Fibroblast of lung (primary cell): ENCODE measurements at regions not wholly inside any gene's neighbourhood (a gene's known extent, or its start where the extent isn't known, plus 50 kb on each side); places are given as distances from the start of the nearest gene placed in this dataset.

ENCODE experiments used
- DNase-seq, 2 donors: peaks; one replicate each; pipeline versions ENCODE4 v3.0.0 to v3.0.0-alpha.2; 2010; ENCODE audit warnings: low read depth in 2 of 2
- H2AFZ ChIP-seq: 2 replicates; pipeline ENCODE4 v1.5.1; 2012; ENCODE audit warnings: low read length, control low read depth, inconsistent platforms
- H3K27ac ChIP-seq: 2 replicates; pipeline ENCODE4 v1.5.1; 2011; ENCODE audit warnings: low read length, control low read depth; ENCODE audit not compliant: insufficient read depth
- H3K27me3 ChIP-seq: 2 replicates; pipeline ENCODE4 v1.5.1; 2011; ENCODE audit warnings: mild to moderate bottlenecking, low read length; ENCODE audit not compliant: control insufficient read depth, insufficient read depth
- H3K36me3 ChIP-seq: 2 replicates; pipeline ENCODE4 v1.5.1; 2011; ENCODE audit warnings: low read length; ENCODE audit not compliant: control insufficient read depth, insufficient read depth
- H3K4me1 ChIP-seq: 2 replicates; pipeline ENCODE4 v1.5.1; 2011; ENCODE audit warnings: low read length; ENCODE audit not compliant: control insufficient read depth, insufficient read depth; ENCODE audit errors: extremely low read depth
- H3K4me2 ChIP-seq: 2 replicates; pipeline ENCODE4 v1.5.1; 2011; ENCODE audit warnings: low read length, control low read depth; ENCODE audit not compliant: insufficient read depth; ENCODE audit errors: extremely low read depth
- H3K4me3 ChIP-seq, 4 experiments: fragments of 200-600 bp in 1 of 4; sonication (generic) in 1 of 4; replicated peaks in 1 of 4; 2 replicates each; pipeline ENCODE4 v1.5.1; 2011 to 2016; ENCODE audit warnings: low read length in 4 of 4, low read depth in 3 of 4, mild to moderate bottlenecking in 3 of 4, control low read depth in 2 of 4, inconsistent platforms in 1 of 4, mixed read lengths in 1 of 4; ENCODE audit not compliant: insufficient read depth in 1 of 4; ENCODE audit errors: control extremely low read depth in 1 of 4
- H3K79me2 ChIP-seq: 2 replicates; pipeline ENCODE4 v1.5.1; 2012; ENCODE audit warnings: mild to moderate bottlenecking, low read length, inconsistent platforms; ENCODE audit not compliant: control insufficient read depth, insufficient read depth
- H3K9ac ChIP-seq: 2 replicates; pipeline ENCODE4 v1.5.1; 2011; ENCODE audit warnings: mild to moderate bottlenecking, low read length, control low read depth; ENCODE audit not compliant: insufficient read depth
- H3K9me3 ChIP-seq: 2 replicates; pipeline ENCODE4 v1.5.1; 2012; ENCODE audit warnings: low read depth, low read length; ENCODE audit not compliant: control insufficient read depth, insufficient read depth
- H4K20me1 ChIP-seq: 2 replicates; pipeline ENCODE4 v1.5.1; 2011; ENCODE audit warnings: low read length; ENCODE audit not compliant: control insufficient read depth, insufficient read depth; ENCODE audit errors: extremely low read depth
- EZH2 ChIP-seq: IDR thresholded peaks from 2 replicates; pipeline ENCODE4 v1.5.1; 2012; ENCODE audit warnings: low read length, control low read depth, mild to moderate bottlenecking; ENCODE audit errors: missing control alignments
- TF ChIP-seq, protein P1 (sequence below), 2 donors: IDR thresholded peaks in 1 of 2; conservative IDR thresholded peaks in 1 of 2; 1 replicate in 1 of 2; 2 replicates in 1 of 2; pipeline ENCODE4 v1.5.1; 2011 to 2012; ENCODE audit warnings: low read length in 2 of 2, control low read depth in 1 of 2, inconsistent platforms in 1 of 2, low read depth in 1 of 2, mild to moderate bottlenecking in 1 of 2

DNA sequence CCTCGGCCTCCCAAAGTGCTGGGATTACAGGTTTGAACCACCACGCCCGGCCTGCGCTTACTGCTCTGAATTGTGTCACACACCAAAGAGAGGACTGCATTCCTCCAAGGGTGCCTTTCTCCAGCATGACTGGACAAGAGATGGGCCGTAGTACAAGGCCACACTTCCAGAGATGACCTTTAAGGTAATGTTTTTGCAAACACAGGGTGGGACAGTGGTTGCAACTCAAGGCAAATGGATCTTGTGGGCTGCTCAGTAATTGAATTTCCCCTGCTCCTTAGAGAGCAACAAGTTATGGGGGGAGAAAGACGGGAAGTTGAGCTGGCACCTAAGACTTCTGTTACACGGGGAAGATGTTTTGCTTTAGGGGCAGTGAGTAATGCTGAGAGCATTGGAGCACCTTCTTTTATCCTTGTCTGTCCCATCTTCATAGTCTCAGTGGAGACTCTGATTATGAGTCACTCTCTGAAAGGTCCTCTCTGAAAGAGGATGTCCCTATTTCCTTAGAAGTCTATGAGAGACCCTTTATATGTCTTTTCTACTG is 66.3 kb downstream of the C11orf91 start:
- H2AFZ ChIP-seq: no peak overlapping the region

DNA sequence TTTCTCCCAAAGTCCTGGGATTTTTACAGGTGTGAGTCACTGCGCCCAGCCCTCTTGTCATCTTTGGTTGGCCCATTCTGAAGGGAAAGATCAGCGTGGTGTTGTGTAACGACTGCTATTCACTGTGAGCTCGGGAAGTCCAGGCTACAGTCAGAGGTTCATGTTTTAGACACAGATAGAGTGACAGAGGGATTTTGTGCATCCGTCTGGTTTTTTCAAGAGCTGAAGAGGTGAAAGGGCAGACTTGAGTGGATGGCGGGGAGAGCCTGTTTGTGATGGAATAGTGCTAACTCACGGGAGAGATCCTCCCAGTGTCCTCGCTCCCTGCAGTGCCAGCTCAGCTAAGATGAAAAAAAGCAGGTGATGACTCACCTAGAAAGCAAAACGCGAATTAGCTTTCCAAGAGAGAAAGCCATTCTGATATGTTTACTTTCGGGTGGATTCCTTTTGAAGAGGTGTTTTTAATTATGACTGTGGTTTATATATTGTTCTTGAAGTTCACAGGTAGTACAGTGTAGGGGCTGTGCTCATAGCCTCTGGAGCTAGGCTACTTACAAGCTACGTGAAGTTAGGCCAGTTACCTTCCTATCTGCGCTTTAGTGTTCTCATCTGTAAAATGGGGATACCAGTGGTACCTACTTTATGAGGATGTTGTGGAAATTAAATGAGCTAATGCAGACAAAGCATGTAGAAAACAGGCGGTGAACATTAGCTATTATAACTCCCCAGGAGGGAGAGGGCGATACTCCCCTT is 67.2 kb downstream of the C11orf91 start:
- Histone ChIP-seq H3K27ac (no peak overlapping the region), H3K9me3 (no peaks in the 10 kb centered on the region), H3K4me3 (no peak overlapping the region), H3K79me2 (no peaks in the 10 kb centered on the region), H3K4me1 (peaks cover 11% of the 10 kb centered on the region), H3K27me3 (no peaks in the 10 kb centered on the region), H4K20me1 (no peaks in the 10 kb centered on the region), H2AFZ (no peak overlapping the region), H3K36me3 (no peaks in the 10 kb centered on the region), H3K9ac (no peak overlapping the region), H3K4me2 (no peak overlapping the region)
- TF ChIP-seq, protein P1, sequence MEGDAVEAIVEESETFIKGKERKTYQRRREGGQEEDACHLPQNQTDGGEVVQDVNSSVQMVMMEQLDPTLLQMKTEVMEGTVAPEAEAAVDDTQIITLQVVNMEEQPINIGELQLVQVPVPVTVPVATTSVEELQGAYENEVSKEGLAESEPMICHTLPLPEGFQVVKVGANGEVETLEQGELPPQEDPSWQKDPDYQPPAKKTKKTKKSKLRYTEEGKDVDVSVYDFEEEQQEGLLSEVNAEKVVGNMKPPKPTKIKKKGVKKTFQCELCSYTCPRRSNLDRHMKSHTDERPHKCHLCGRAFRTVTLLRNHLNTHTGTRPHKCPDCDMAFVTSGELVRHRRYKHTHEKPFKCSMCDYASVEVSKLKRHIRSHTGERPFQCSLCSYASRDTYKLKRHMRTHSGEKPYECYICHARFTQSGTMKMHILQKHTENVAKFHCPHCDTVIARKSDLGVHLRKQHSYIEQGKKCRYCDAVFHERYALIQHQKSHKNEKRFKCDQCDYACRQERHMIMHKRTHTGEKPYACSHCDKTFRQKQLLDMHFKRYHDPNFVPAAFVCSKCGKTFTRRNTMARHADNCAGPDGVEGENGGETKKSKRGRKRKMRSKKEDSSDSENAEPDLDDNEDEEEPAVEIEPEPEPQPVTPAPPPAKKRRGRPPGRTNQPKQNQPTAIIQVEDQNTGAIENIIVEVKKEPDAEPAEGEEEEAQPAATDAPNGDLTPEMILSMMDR (conservative IDR thresholded peaks at IDR 0.05 in 1 of 2, IDR thresholded peaks at IDR 0.05 in 1 of 2; ENCODE audit: low read depth in 1 of 2, low read length in 2 of 2): no peak
- TF ChIP-seq EZH2: no peak
- peak; percentile 29 to 83 for DNase-seq

More for the DNA sequence above, 66.3 kb downstream of the C11orf91 start:
- peaks cover 11% of the 10 kb centered on the region for H3K4me1 ChIP-seq
- H3K9ac ChIP-seq: no peak overlapping the region
- no peaks in the 10 kb centered on the region for H3K9me3 ChIP-seq
- H3K27ac ChIP-seq: no peak overlapping the region
- H3K4me2 ChIP-seq: no peak overlapping the region
- H4K20me1 ChIP-seq: no peaks in the 10 kb centered on the region
- no peaks in the 10 kb centered on the region for H3K79me2 ChIP-seq
- no peak for TF ChIP-seq EZH2
- TF ChIP-seq, protein P1 (conservative IDR thresholded peaks at IDR 0.05 in 1 of 2, IDR thresholded peaks at IDR 0.05 in 1 of 2; ENCODE audit: low read depth in 1 of 2, low read length in 2 of 2): no peak
- peak in 1 of 2 donors; percentile 70 for DNase-seq
- H3K27me3 ChIP-seq: no peaks in the 10 kb centered on the region
- H3K4me3 ChIP-seq: no peak overlapping the region
- no peaks in the 10 kb centered on the region for H3K36me3 ChIP-seq

DNA sequence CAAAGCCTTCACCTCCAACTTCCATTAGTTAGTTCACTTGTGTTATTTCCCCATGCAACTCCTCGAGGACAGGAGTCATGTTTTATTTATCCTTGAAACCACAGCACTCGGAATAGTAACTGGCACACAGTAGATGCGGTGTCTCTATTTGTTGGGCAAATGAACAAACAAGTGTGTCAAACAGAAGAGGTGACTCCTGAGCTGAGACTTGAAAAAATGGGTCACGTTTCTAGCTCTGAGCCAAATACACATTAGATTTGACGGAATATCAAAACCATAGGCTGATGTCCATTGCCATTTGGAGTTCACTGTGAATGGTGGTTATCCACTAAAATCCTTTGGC is 68.9 kb downstream of the C11orf91 start:
- DNase-seq: no peak
- Histone ChIP-seq H3K27ac (no peak overlapping the region), H4K20me1 (no peaks in the 10 kb centered on the region), H3K4me1 (peaks cover 11% of the 10 kb centered on the region), H3K4me2 (no peak overlapping the region), H3K4me3 (no peak overlapping the region), H3K9ac (no peak overlapping the region), H3K9me3 (no peaks in the 10 kb centered on the region), H2AFZ (no peak overlapping the region), H3K79me2 (no peaks in the 10 kb centered on the region), H3K36me3 (no peaks in the 10 kb centered on the region), H3K27me3 (no peaks in the 10 kb centered on the region)
- TF ChIP-seq, protein P1 (conservative IDR thresholded peaks at IDR 0.05 in 1 of 2, IDR thresholded peaks at IDR 0.05 in 1 of 2; ENCODE audit: low read depth in 1 of 2, low read length in 2 of 2): no peak
- no peak for TF ChIP-seq EZH2
